ENCODE measurements at regions not wholly inside any gene's neighbourhood (a gene's known extent, or its start where the extent isn't known, plus 50 kb on each side); places are given as distances from the start of the nearest gene placed in this dataset.

DNA sequence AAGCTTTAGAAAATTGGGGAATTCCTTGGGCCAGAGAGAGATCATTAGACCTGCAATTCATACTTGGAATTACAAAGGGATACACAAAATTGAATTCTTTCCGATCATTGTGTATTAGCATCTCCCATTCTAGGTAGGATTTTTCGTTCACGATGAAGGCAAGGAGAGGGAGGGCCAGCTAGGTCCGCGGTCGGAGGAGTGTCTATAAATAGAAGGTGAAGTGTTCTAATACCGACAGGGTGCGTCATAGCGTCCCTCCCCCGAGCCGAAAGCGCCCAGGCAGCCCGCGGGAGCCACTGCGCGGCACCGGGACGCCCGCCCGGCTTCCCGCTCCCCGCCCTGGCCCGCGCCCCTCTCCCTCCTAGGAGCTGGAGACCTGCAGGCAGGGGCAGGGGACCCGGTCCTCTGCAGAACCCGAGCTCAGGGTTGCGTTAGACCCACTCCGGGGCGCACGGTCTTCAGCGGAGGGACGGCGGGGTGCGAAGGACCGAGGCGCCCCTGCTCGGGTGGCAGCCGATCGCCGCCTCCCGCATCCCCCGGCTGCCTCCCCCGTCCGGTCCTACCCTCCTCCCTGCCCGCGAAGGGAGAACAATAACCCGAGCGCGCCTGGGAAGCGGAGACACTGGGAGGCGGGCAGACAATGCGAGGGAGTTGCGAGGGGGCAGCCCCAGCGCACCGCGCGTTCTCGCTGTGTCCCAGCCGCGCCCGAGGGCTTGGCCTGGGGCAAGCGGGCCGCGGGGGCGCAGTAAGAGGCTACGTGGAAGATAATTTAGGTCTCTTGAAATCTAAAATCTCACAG is 114.2 kb upstream of the SERTAD2 start:
- TF ChIP-seq ZNF10 (tag by site-specific recombination; IDR thresholded peaks at IDR 0.05): no peak
- no peak for TF ChIP-seq SETDB1 (IDR thresholded peaks at IDR 0.05; ENCODE audit: insufficient read length, low read length)
- TF ChIP-seq, protein P1, sequence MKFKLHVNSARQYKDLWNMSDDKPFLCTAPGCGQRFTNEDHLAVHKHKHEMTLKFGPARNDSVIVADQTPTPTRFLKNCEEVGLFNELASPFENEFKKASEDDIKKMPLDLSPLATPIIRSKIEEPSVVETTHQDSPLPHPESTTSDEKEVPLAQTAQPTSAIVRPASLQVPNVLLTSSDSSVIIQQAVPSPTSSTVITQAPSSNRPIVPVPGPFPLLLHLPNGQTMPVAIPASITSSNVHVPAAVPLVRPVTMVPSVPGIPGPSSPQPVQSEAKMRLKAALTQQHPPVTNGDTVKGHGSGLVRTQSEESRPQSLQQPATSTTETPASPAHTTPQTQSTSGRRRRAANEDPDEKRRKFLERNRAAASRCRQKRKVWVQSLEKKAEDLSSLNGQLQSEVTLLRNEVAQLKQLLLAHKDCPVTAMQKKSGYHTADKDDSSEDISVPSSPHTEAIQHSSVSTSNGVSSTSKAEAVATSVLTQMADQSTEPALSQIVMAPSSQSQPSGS (tag by site-specific recombination; IDR thresholded peaks at IDR 0.05; ENCODE audit: low read depth): no peak
- TF ChIP-seq ZNF274 (IDR thresholded peaks at IDR 0.05; ENCODE audit: low read length): no peak
- no peak for TF ChIP-seq ZNF274 (tag by site-specific recombination; IDR thresholded peaks at IDR 0.05; ENCODE audit: borderline replicate concordance)

Measured in HEK293 (cell line).